Colonic mucosa (tissue), 4 donors: ENCODE measurements at regions not wholly inside any gene's neighbourhood (a gene's known extent, or its start where the extent isn't known, plus 50 kb on each side); places are given as distances from the start of the nearest gene placed in this dataset.

Source experiments
- DNase-seq: peaks from one replicate; pipeline ENCODE4 v3.0.0-alpha.2; 2020
- H3K27ac ChIP-seq: fragments of 200-600 bp; one replicate; pipeline ENCODE4 v1.8.0; 2021
- H3K27me3 ChIP-seq: fragments of 200-600 bp; one replicate; pipeline ENCODE4 v1.8.0; 2021
- H3K36me3 ChIP-seq: fragments of 200-600 bp; one replicate; pipeline ENCODE4 v1.8.0; 2021
- H3K4me1 ChIP-seq: fragments of 200-600 bp; one replicate; pipeline ENCODE4 v1.8.0; 2021; ENCODE audit warnings: mild to moderate bottlenecking
- H3K4me3 ChIP-seq: fragments of 200-600 bp; one replicate; pipeline ENCODE4 v1.8.0; 2021
- H3K9ac ChIP-seq, 2 donors: one replicate each; pipeline ENCODE4 v1.7.0; 2013; ENCODE audit warnings: control low read depth in 2 of 2, low read depth in 2 of 2, low read length in 2 of 2
- H3K9me3 ChIP-seq: fragments of 200-600 bp; one replicate; pipeline ENCODE4 v1.8.0; 2021
- CTCF ChIP-seq: fragments of 200-600 bp; IDR thresholded peaks from one replicate; pipeline ENCODE4 v1.8.0; 2022; ENCODE audit warnings: antibody characterized with exemption, mild to moderate bottlenecking
- intact Hi-C: fragments of 100-400 bp; cut with DNase I; formaldehyde crosslinking; loops from one replicate; pipeline ENCODE4 v1.14.1; 2022
- donor health status: healthy.
- donor health status: DM: no; HTN: no; CAD: no.
- donor health status: DM: no; HTN: no; CAD: no.

- no peak overlapping the region for H3K9ac ChIP-seq
- no peaks in the 10 kb centered on the region for H3K4me1 ChIP-seq
- H3K9me3 ChIP-seq: no peaks in the 10 kb centered on the region
- no peak overlapping the region for H3K27ac ChIP-seq
- no peak for TF ChIP-seq CTCF
- intact Hi-C loops: no loop called here
- H3K36me3 ChIP-seq: no peaks in the 10 kb centered on the region
- H3K4me3 ChIP-seq: no peak overlapping the region
- no peak for DNase-seq
- no peaks in the 10 kb centered on the region for H3K27me3 ChIP-seq
Observed at GRCh38 chr7:46213154-46213537, 292.1 kb upstream of the IGFBP3 start.

- H3K36me3 ChIP-seq: no peaks in the 10 kb centered on the region
- no peaks in the 10 kb centered on the region for H3K4me1 ChIP-seq
- no peak for DNase-seq
- no peaks in the 10 kb centered on the region for H3K27me3 ChIP-seq
- H3K27ac ChIP-seq: no peak overlapping the region
- no peak overlapping the region for H3K4me3 ChIP-seq
- no peaks in the 10 kb centered on the region for H3K9me3 ChIP-seq
- no peak overlapping the region for H3K9ac ChIP-seq
- TF ChIP-seq CTCF: no peak
- intact Hi-C loops: no loop called here
Observed at GRCh38 chr7:46212425-46213153, 291.5 kb upstream of the IGFBP3 start.

DNA sequence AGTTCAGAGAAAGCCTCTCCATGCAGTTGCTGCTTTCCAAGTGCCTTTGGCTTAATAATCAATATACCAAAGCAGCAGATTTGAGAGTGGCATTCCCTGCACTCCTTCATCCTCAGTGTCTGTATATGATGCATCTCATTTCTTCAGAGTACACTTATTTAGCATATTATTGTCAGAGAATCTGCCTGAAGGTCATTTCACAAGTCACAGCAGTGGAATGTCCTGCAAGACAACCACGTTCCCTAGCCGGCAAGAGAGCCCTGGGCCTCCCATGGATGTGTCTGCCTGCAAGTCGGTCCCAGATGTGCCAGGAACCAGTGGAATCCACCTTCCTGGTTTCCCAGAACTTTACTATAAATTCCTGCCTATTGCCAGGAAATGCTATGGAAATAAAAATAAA lies 289.4 kb upstream of the IGFBP3 start:
- Histone ChIP-seq H3K4me1 (no peaks in the 10 kb centered on the region), H3K27me3 (no peaks in the 10 kb centered on the region), H3K4me3 (no peak overlapping the region), H3K27ac (no peak overlapping the region), H3K9ac (no peak overlapping the region), H3K9me3 (no peaks in the 10 kb centered on the region), H3K36me3 (no peaks in the 10 kb centered on the region)
- TF ChIP-seq CTCF: no peak
- intact Hi-C loops: no loop called here
- DNase-seq: no peak

DNA sequence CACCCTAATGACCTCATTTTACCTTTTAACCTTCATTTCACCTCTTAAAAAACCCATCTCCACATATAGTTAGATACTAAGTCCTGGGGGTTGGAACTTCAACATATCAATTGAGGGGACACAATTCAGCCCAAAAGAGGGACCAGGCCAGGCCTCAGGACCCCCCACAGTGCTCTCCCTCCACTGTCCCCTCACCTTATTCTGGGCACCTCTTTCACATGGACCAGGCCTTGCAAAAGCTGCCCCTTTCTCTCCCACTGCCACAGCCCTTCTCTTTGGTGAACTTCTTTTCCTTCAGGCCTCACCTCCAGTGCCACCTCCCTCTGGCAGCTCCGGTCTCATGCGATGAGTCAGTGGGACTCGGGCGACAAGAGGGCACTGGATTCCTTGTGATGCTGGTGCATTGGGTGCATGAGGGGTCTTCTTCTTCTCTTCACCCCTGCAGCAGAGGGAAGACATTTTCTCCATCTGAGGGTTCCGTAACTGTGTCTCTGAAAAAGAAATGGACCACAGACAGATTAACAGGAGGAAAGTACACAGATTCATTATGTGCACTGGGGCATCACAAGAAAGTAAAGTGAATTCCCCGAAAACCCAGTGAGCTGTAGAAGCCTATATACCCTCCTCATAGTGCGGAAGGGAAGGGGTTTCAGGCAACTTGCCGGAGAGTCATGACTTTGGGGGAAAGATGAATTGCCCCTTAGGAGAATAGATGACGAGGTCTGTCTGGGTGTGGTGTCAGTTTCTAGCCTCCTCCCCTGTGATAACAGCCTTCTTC lies 288.7 kb upstream of the IGFBP3 start:
- DNase-seq: no peak
- no peak overlapping the region for H3K9ac ChIP-seq
- TF ChIP-seq CTCF: no peak
- no peak overlapping the region for H3K27ac ChIP-seq
- H3K36me3 ChIP-seq: no peaks in the 10 kb centered on the region
- intact Hi-C loops: no loop called here
- no peak overlapping the region for H3K4me3 ChIP-seq
- no peaks in the 10 kb centered on the region for H3K9me3 ChIP-seq
- no peaks in the 10 kb centered on the region for H3K4me1 ChIP-seq
- H3K27me3 ChIP-seq: no peaks in the 10 kb centered on the region

DNA sequence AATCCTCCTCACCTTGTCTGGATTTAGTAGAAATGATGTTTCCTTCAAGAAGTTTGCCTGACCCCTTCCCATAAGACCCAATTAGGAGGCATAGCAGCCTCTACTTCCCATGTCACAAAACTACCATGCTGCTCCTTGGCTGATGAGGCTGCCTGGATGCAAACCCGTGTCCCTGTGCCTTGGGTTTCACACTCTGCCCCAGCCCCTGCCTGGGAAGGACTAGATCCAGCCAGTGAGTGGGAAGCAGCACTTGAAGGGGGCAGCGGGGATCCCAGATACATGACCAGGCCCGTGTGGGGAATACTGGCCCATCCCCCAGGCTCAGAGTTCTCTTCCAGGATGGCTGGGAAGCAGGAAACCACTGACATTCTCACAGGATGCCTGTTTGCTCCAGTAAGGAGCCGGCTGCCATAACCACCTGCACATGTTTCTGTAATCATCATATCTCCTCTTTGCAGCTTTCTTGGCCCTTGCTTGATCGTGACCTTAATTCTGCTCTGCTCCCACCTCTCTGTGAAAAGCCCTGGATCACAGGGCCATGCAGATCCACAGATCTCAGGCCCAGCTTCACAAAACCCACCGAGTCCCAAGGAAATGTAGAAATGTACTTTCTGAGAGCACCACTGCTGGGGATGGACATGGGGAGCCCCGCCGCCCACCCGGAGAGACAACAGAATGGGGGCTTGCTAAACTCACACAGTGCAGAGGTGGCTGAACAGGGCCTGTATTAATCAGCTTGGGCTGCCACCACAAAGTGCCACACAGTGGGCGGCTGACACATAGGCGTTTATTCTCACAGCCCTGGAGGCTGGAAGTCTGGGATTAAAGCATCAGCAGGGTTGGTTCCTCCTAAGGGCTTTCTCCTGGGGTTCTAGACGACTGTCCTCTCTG lies 287.8 kb upstream of the IGFBP3 start:
- H3K9me3 ChIP-seq: no peaks in the 10 kb centered on the region
- H3K4me3 ChIP-seq: no peak overlapping the region
- no peak overlapping the region for H3K27ac ChIP-seq
- DNase-seq: no peak
- H3K27me3 ChIP-seq: no peaks in the 10 kb centered on the region
- no peak overlapping the region for H3K9ac ChIP-seq
- H3K36me3 ChIP-seq: no peaks in the 10 kb centered on the region
- H3K4me1 ChIP-seq: no peaks in the 10 kb centered on the region
- no peak for TF ChIP-seq CTCF
- intact Hi-C loops: no loop called here
